GM18508 (cell line): ENCODE measurements at regions not wholly inside any gene's neighbourhood (a gene's known extent, or its start where the extent isn't known, plus 50 kb on each side); places are given as distances from the start of the nearest gene placed in this dataset.
"Not testable (repeated sequence)": the region's sequence is repeated elsewhere in the genome, so short reads cannot be mapped to it uniquely, and the experiment has no call there.

Experiments used
- ATAC-seq: cut with Tn5 transposase; IDR thresholded peaks from one replicate; pipeline ENCODE4 v1.9.1; 2021; ENCODE audit warnings: moderate number of reproducible peaks; ENCODE audit not compliant: insufficient read depth, unreplicated experiment

GRCh38 chr2:192775011-192775410, 580.3 kb upstream of the TMEFF2 start:
- ATAC-seq = no peak

GRCh38 chr2:192773044-192773443, 578.3 kb upstream of the TMEFF2 start:
- ATAC-seq = no peak

GRCh38 chr2:192749611-192750200, 555.0 kb upstream of the TMEFF2 start:
- no peak for ATAC-seq

- no peak for ATAC-seq
Measured at GRCh38 chr2:192741889-192742288, 547.2 kb upstream of the TMEFF2 start.

DNA sequence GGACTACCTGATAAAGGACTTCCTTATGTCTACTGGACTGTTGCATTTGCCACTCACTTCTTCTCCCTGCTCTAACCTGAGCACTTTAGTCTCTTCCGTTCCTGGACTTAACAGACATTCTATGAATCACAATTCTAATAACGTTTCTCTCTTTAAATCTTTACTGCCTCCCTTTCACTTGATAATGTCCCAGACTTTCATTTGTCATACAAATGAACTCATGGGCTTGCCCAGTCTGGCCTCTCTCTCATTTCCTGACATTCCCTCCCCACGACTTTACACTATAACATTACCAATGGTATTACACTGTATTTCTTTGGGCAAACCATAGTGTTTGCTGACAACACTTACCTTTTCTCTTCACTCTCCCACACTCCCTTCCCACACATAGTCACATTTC, 540.7 kb upstream of the TMEFF2 start:
- no peak for ATAC-seq

- ATAC-seq = no peak
Measured at GRCh38 chr2:192729369-192729768, 534.6 kb upstream of the TMEFF2 start.

DNA sequence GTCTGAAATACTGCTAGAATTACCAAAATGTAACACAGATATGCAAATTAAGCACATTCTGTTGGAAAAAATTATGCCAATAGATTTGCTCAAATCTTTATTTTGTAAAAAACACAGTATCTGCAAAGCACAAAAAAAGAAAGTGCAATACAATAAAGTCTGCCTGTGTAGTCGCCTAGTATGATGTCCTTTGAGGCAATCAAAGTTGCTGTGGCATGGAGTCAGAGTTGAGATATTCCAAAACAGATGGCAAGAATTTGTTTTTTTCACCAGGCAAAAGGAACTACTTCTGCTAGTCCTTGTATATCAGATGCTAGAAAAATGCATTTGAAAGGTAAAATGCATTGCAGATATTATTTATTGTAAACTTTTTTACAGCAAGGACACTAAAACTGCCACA, 531.3 kb upstream of the TMEFF2 start:
- no peak for ATAC-seq

DNA sequence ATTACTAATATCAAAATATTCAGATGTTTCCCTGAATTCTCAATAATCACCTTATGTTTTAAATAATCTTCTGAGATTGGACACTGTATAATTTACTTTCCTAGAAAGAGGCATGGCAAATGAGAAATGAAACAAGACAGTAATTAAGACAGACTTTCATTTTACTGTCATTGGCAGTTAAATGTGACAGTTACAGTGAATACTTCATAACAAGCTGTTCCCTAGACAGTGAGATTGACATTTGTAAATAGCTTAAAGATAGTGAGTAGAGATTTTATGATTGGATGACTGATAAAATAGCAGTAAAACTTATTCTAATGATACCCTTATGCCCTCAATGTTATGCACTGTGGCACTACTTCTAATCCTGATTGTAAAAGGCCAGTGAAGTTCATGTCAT, 524.9 kb upstream of the TMEFF2 start:
- no peak for ATAC-seq

DNA sequence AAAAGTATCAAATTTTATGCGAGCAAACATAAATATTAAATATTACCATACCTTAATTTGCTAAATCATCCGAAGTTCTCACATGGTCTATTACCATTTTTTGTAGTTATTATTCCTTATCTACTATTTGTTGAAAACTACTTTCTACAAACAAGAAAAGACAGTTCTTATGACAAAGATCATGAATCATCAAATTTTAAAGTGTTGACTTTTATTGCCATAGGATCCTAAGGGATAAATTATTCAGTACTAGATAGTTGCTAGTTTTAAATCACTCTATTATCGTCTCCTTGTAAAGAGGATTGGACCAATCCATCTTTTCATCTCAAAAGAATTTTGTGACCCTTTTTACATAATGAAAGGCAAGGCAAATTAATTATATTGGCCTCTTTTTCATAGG, 523.6 kb upstream of the TMEFF2 start:
- no peak for ATAC-seq

- no peak for ATAC-seq
Measured at GRCh38 chr2:192700934-192701333, 506.2 kb upstream of the TMEFF2 start.

- no peak for ATAC-seq
Measured at GRCh38 chr2:192697880-192698279, 503.1 kb upstream of the TMEFF2 start.

DNA sequence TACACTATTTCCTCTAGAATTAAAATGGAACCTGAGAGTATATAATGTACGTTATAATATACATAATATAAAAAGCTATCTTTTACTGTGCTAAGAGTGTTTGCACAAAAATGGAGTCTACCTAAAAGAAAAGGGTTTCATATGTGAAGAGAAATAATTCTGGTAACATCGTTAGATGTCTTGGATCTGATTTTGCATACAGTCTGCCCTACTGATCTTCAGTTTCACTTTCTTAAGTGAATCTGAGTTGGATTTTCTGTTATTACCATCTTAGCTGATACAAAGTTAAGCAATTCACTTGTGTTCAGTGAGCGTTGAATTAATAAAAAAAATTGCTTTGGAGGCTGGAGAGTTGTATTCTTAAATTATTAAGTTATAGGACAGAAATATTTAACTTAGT, 502.1 kb upstream of the TMEFF2 start:
- ATAC-seq = no peak

DNA sequence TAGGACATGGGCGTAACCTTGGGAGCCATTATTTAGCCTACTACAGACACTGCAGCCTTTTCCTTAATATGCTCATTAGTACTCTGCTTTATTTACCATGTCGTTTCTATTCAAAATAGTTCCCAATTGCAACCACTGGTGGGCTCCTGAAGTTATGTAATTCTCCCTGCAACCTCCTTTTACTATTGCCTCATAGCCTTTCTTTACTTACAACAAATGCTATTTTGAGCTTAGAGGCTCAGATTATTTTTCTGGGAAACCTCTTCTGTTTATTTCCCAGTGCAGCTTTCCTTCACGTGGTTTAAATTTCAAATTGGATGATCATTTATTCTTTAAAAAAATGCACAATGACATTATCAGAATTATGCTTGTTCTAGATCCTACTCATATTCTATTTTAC, 492.3 kb upstream of the TMEFF2 start:
- no peak for ATAC-seq

- not testable (repeated sequence) for ATAC-seq
Measured at GRCh38 chr2:192682511-192682910, 487.8 kb upstream of the TMEFF2 start.

DNA sequence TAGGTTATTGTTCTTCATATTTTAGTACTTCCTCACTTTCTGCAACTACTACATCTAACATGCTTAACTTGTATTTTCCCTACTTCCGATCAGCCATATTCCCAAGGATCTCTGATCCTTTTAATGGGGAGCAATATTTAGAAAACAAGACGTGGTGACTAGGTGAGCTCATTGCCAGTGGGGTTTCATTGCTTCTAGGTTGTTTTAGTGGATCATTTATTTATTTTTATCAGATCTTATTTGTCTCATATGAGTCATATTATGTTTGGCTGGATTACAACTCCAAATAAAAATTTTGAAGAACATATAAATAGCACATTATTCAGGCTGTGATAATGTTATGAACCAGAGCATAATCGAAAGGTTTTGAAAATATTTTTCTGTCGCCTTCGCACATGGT, 480.9 kb upstream of the TMEFF2 start:
- ATAC-seq = no peak

GRCh38 chr2:192669505-192670091, 474.9 kb upstream of the TMEFF2 start:
- ATAC-seq = no peak

DNA sequence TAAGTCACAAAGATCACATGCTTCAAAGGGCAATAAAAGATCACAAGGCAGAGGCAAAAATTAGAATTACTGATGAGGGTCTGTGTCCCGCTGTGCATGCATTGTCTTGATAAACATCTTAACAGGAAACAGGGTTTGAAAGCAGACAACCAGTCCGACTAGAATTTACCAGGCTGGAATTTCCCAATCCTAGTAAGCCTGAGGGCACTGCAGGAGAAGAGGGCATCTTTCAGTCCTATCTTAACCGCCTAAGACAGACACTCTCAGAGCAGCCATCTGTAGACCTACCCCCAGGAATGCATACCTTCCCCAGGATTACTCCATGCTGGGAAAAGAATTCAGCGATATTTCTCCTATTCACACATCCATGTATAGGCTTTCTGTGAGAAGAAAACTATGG, 465.8 kb upstream of the TMEFF2 start:
- ATAC-seq = not testable (repeated sequence)

- ATAC-seq = no peak
Measured at GRCh38 chr2:192657362-192657761, 462.6 kb upstream of the TMEFF2 start.

DNA sequence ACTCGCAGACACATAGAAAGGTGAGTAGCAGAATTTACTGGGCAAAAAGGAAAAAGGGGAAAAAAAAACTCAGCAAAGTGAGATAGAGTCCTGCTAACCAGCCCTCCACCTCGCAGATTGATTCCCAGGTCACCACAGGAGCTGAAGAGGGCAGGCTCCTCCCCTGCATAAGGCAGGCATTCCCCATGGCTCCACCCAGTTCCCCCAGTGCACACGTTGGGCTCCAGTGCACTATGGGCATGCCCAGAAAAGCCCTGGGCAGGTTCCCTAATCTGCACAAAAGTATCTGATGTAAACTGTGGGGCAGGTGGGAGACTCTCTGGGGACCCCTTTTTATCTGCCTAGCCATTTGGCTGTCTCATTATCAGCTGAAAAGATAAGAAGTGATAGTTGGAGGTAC, 461.2 kb upstream of the TMEFF2 start:
- no peak for ATAC-seq

GRCh38 chr2:192645811-192646598, 451.3 kb upstream of the TMEFF2 start:
- ATAC-seq = no peak

GRCh38 chr2:192634557-192634956, 439.8 kb upstream of the TMEFF2 start:
- ATAC-seq = no peak

DNA sequence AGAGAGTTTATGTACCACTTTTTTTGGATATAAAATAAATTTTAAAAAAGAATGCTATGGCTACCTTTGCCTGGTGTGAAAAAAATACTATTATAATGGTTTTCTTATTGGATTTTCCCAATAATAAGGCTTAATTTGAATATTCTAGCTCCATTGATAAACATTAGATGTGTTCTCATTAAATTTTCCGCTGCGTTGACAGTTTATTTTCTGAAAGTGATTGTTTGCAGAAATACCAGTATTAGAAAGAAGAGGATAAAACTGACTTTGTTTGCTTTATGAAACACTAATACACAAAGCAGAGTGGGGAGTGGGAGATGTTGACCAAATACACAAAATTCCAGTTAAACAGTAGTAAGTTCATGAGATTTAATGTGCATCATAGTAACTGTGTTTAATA, 433.3 kb upstream of the TMEFF2 start:
- ATAC-seq = no peak
